OCI-LY3 (cell line): ENCODE measurements at regions not wholly inside any gene's neighbourhood (a gene's known extent, or its start where the extent isn't known, plus 50 kb on each side); places are given as distances from the start of the nearest gene placed in this dataset.

ENCODE experiments used
- EZH2phosphoT487 ChIP-seq: fragments of 200-600 bp; shearing (Covaris generic); IDR thresholded peaks from 2 replicates; pipeline ENCODE4 v1.6.1; 2018; ENCODE audit warnings: antibody characterized with exemption, mixed run types, low read depth
- TF ChIP-seq, protein P1 (sequence below): fragments of 200-600, 300-600 bp; sonication (generic); IDR thresholded peaks from 2 replicates; pipeline ENCODE4 v1.5.1; 2014; ENCODE audit warnings: antibody characterized with exemption, low read length, low read depth

DNA sequence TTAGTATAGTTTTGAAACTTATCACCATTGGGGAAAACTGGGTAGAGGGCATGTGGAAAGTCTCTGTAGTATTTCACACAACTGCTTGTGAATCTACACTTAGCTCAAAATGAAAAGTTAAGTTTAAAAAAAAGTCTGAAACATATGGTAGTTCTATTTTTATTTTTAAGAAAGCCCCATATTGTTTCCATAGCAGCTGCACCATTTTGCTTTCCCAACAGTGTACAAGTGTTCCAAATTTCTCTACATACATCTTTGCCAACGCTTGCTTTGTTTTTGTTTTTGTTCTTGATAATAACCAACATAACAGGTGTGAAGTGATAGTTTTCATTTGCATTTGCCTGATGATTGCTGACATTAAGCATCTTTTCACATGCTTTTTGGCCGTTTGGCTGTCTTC lies 445.2 kb downstream of the FAM181B start:
- TF ChIP-seq, protein P1, sequence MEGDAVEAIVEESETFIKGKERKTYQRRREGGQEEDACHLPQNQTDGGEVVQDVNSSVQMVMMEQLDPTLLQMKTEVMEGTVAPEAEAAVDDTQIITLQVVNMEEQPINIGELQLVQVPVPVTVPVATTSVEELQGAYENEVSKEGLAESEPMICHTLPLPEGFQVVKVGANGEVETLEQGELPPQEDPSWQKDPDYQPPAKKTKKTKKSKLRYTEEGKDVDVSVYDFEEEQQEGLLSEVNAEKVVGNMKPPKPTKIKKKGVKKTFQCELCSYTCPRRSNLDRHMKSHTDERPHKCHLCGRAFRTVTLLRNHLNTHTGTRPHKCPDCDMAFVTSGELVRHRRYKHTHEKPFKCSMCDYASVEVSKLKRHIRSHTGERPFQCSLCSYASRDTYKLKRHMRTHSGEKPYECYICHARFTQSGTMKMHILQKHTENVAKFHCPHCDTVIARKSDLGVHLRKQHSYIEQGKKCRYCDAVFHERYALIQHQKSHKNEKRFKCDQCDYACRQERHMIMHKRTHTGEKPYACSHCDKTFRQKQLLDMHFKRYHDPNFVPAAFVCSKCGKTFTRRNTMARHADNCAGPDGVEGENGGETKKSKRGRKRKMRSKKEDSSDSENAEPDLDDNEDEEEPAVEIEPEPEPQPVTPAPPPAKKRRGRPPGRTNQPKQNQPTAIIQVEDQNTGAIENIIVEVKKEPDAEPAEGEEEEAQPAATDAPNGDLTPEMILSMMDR, result no peak
- no peak for TF ChIP-seq EZH2phosphoT487
